ENCODE measurements at regions not wholly inside any gene's neighbourhood (a gene's known extent, or its start where the extent isn't known, plus 50 kb on each side); places are given as distances from the start of the nearest gene placed in this dataset.

DNA sequence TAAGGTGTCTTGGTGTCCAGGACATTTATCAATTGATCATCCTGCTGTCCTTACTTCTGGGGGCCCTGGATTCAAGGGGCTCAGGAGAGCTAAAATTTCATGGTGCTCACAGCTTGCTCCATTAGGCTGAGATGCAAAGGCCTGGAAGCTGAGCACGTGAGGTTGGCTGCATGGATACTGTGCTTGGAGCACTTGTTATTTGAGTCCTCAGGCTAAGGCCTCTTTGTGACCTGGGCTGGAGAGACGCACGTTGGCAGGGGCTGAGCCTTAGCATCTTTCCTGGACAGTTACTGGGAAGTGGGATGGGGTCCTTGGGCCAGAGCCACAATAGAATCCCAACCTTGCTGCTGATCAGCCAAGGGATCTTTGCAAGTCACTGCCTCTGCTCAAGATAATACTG, 151.2 kb upstream of the HS6ST1 start:
- TF ChIP-seq POLR2A (IDR thresholded peaks at IDR 0.05) (no peak), EP300 (IDR thresholded peaks at IDR 0.05) (no peak), POLR2AphosphoS5 (IDR thresholded peaks at IDR 0.05) (no peak)
- TF ChIP-seq, protein P1, sequence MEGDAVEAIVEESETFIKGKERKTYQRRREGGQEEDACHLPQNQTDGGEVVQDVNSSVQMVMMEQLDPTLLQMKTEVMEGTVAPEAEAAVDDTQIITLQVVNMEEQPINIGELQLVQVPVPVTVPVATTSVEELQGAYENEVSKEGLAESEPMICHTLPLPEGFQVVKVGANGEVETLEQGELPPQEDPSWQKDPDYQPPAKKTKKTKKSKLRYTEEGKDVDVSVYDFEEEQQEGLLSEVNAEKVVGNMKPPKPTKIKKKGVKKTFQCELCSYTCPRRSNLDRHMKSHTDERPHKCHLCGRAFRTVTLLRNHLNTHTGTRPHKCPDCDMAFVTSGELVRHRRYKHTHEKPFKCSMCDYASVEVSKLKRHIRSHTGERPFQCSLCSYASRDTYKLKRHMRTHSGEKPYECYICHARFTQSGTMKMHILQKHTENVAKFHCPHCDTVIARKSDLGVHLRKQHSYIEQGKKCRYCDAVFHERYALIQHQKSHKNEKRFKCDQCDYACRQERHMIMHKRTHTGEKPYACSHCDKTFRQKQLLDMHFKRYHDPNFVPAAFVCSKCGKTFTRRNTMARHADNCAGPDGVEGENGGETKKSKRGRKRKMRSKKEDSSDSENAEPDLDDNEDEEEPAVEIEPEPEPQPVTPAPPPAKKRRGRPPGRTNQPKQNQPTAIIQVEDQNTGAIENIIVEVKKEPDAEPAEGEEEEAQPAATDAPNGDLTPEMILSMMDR (IDR thresholded peaks at IDR 0.05), result no peak

All from gastroesophageal sphincter (tissue), 3 donors.